ENCODE measurements at regions not wholly inside any gene's neighbourhood (a gene's known extent, or its start where the extent isn't known, plus 50 kb on each side); places are given as distances from the start of the nearest gene placed in this dataset.
"Not testable (repeated sequence)": the region's sequence is repeated elsewhere in the genome, so short reads cannot be mapped to it uniquely, and the experiment has no call there.

DNA sequence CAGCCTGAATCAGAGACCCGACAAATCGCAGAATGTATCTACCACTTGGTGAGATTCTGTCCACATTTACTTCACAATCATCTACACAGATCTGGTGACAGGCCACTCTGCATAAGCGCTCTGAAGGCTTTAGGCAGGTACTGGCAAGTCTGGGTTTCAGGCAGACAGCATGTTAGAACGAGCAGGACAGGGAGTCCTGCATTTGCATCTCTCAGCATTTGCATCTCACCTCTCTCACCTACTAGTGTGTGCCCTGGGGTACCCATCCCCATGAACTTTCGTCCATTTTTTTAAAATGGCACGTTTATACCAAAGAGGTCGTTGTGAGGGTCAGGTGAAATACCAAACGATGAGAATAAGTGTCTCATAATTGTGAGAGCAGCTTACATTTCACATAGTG lies 108.2 kb downstream of the SPATA31A1 start:
- H3K27ac ChIP-seq = peak overlapping the region in 2 of 4 donors; percentile 71 to 83

GRCh38 chr9:39464122-39464777 lies 108.8 kb downstream of the SPATA31A1 start:
- not testable (repeated sequence) for H3K36me3 ChIP-seq, H3K9me3 ChIP-seq, H3K27me3 ChIP-seq, H3K4me1 ChIP-seq
- TF ChIP-seq POLR2AphosphoS5 (IDR thresholded peaks at IDR 0.05) (peak; percentile 37), POLR2A (IDR thresholded peaks at IDR 0.05) (peak in 1 of 2 donors; percentile 11)
- Histone ChIP-seq H3K27ac (peak overlapping the region in 3 of 4 donors; percentile 71 to 83 (median 78)), H3K4me3 (peak overlapping the region; percentile 55 to 68)
- peak; percentile 99 for ATAC-seq
- WGBS, 2 donors (ENCODE audit: low coverage in 1 of 2) = 0% methylated on average over 7 of the region's 46 CpGs; no CpG with 5 or more reads in 1 of the 2 donors

More for the DNA sequence above, 108.2 kb downstream of the SPATA31A1 start:
- not testable (repeated sequence) for H3K9me3 ChIP-seq, H3K4me1 ChIP-seq, H3K27me3 ChIP-seq, H3K36me3 ChIP-seq, ATAC-seq
- 0 to 3% methylated on average over 3 to 5 of the region's 8 CpGs for WGBS, 2 donors (ENCODE audit: low coverage in 1 of 2)
- peak overlapping the region; percentile 55 to 68 for H3K4me3 ChIP-seq

GRCh38 chr9:39474499-39474898 lies 119.0 kb downstream of the SPATA31A1 start:
- not testable (repeated sequence) for ATAC-seq, H3K36me3 ChIP-seq
- 71 to 80% methylated on average over 1 of the region's 1 CpG for WGBS, 2 donors (ENCODE audit: low coverage in 1 of 2)

GRCh38 chr9:39483073-39483472 lies 127.6 kb downstream of the SPATA31A1 start:
- H3K27ac ChIP-seq, H3K9me3 ChIP-seq, H3K4me3 ChIP-seq, H3K27me3 ChIP-seq, ATAC-seq, H3K36me3 ChIP-seq, H3K4me1 ChIP-seq: not testable (repeated sequence)
- 81 to 83% methylated on average over 2 to 3 of the region's 4 CpGs for WGBS, 2 donors (ENCODE audit: low coverage in 1 of 2)

More at GRCh38 chr9:39474499-39474898, 119.0 kb downstream of the SPATA31A1 start:
- H3K27me3 ChIP-seq, H3K4me3 ChIP-seq, H3K4me1 ChIP-seq, H3K9me3 ChIP-seq, H3K27ac ChIP-seq: not testable (repeated sequence)

DNA sequence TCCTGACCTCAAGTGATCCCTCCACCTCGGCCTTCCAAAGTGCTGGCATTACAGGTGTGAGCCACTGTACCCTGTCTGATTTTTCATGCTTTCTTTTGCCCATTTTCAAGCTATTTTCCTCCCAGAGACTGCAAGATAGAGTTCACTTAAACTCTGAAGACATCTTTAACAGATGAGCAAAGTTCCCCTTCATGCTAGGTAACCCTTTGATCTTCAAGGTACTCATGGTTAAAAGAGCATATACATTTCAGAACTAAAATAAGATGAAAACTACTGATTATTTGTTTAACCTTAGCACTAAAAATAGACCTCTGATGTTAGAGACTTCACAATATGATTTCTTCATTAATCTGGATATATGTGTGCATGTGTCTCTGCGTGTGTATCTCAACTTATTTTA lies 128.4 kb downstream of the SPATA31A1 start:
- H3K4me3 ChIP-seq, H3K4me1 ChIP-seq, H3K27me3 ChIP-seq, H3K36me3 ChIP-seq, ATAC-seq, H3K27ac ChIP-seq, H3K9me3 ChIP-seq: not testable (repeated sequence)
- 57 to 60% methylated on average over 1 of the region's 2 CpGs for WGBS, 2 donors (ENCODE audit: low coverage in 1 of 2)

GRCh38 chr9:39484292-39484691 lies 128.8 kb downstream of the SPATA31A1 start:
- not testable (repeated sequence) for H3K27me3 ChIP-seq, ATAC-seq, H3K9me3 ChIP-seq, H3K4me3 ChIP-seq, H3K27ac ChIP-seq, H3K36me3 ChIP-seq, H3K4me1 ChIP-seq
- 100% methylated on average over 1 of the region's 1 CpG; no CpG with 5 or more reads in 1 of the 2 donors for WGBS, 2 donors (ENCODE audit: low coverage in 1 of 2)

DNA sequence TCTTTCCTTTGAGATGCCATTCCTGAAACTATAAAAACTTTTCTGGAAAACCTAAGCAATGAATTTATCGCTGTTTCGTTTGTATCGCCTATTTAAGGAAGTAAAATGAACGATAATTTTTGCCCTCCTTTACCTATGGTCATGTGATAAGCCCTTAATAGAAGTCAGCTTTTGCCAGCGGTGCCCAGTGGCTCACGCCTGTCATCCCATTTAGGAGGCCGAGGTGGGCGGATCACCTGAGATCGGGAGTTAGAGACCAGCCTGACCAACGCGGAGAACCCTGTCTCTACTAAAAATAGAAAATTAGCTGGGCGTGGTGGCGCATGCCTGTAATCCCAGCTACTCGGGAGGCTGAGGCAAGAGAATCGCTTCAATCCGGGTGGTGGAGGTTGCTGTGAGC lies 132.0 kb downstream of the SPATA31A1 start:
- H3K4me3 ChIP-seq, H3K9me3 ChIP-seq, H3K36me3 ChIP-seq, ATAC-seq, H3K4me1 ChIP-seq, H3K27ac ChIP-seq, H3K27me3 ChIP-seq: not testable (repeated sequence)
- WGBS, 2 donors (ENCODE audit: low coverage in 1 of 2) = 86% methylated on average over 10 of the region's 16 CpGs; no CpG with 5 or more reads in 1 of the 2 donors

DNA sequence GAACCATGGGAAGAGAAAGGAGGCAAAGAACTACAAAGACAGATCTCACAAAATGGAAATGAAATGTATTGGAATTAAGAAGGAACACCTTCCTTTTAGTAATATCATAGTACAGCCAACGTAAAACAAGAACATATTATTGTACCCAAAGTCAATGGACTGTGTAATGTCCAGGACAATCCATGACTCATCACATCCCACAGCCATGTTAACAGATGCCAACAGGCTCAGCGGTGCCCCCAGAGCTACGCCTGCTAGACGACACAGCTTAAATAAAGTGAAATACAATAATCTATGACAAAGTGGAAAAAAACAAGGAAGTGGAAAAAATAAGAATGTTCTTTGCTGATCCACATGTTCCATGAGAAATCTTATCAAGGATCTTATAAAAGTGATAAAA lies 140.8 kb downstream of the SPATA31A1 start:
- H3K9me3 ChIP-seq, H3K4me3 ChIP-seq, ATAC-seq, H3K27me3 ChIP-seq, H3K36me3 ChIP-seq, H3K4me1 ChIP-seq, H3K27ac ChIP-seq: not testable (repeated sequence)
- no CpG with 5 or more reads among the region's 4 CpGs for WGBS, 2 donors (ENCODE audit: low coverage in 1 of 2)

GRCh38 chr9:39503178-39503577 lies 147.7 kb downstream of the SPATA31A1 start:
- H3K36me3 ChIP-seq, H3K27ac ChIP-seq, H3K4me3 ChIP-seq, H3K9me3 ChIP-seq, ATAC-seq, H3K27me3 ChIP-seq, H3K4me1 ChIP-seq: not testable (repeated sequence)
- no CpG with 5 or more reads among the region's 4 CpGs for WGBS, 2 donors (ENCODE audit: low coverage in 1 of 2)

DNA sequence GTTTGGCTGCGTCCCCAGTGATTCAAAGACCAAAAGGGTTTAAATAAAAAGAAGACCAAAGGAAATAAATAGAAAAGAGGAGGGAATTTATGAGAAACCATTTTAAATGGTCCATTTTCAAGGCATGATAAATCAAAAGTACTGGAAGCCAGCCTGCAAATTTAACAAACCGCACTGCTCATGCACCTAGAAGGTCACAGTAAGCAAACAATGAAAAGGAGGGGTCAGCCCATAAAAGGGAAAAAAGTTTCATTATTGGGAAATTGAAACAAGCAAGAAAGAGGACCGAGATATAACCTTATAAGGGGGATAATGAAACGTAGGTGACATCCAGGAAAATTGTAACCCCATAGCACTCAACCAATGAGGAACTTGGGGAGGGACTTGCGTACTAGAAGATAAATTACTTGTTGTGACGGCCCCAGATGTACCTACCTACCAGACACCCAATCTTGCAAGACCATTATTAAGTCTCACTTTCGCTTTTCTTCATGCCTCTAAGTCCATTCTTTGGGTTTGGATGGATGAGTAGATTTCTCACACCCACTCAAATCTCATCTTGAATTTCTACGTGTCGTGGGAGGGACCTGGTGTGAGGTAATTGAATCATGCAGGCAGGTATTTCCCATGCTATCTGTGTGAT lies 172.0 kb downstream of the SPATA31A1 start:
- H3K4me1 ChIP-seq, H3K4me3 ChIP-seq, H3K36me3 ChIP-seq, ATAC-seq, H3K27me3 ChIP-seq, H3K9me3 ChIP-seq, H3K27ac ChIP-seq: not testable (repeated sequence)
- WGBS, 2 donors (ENCODE audit: low coverage in 1 of 2) = 100% methylated on average over 1 of the region's 9 CpGs; no CpG with 5 or more reads in 1 of the 2 donors

- no CpG with 5 or more reads among the region's 6 CpGs for WGBS, 2 donors (ENCODE audit: low coverage in 1 of 2)
- H3K36me3 ChIP-seq, H3K27me3 ChIP-seq, H3K4me1 ChIP-seq, H3K27ac ChIP-seq, ATAC-seq, H3K4me3 ChIP-seq, H3K9me3 ChIP-seq: not testable (repeated sequence)
Observed at GRCh38 chr9:39532597-39532996, 177.1 kb downstream of the SPATA31A1 start.

GRCh38 chr9:39533001-39533762 lies 177.7 kb downstream of the SPATA31A1 start:
- H3K4me3 ChIP-seq, H3K27me3 ChIP-seq, H3K9me3 ChIP-seq, H3K4me1 ChIP-seq, H3K27ac ChIP-seq, H3K36me3 ChIP-seq: not testable (repeated sequence)
- no CpG with 5 or more reads among the region's 38 CpGs for WGBS, 2 donors (ENCODE audit: low coverage in 1 of 2)
- ATAC-seq = peak; percentile 46

Data from gastroesophageal sphincter (tissue), 4 donors.